HEK293 (cell line): ENCODE measurements at regions not wholly inside any gene's neighbourhood (a gene's known extent, or its start where the extent isn't known, plus 50 kb on each side); places are given as distances from the start of the nearest gene placed in this dataset.

Source experiments
- GLIS1 ChIP-seq: fragments of 450-650 bp; formaldehyde crosslinking; IDR thresholded peaks from 2 replicates; pipeline ENCODE4 v1.5.1; 2016; ENCODE audit warnings: missing biosample characterization, missing genetic modification characterization
- KLF10 ChIP-seq: fragments of 450-650 bp; IDR thresholded peaks from 2 replicates; pipeline ENCODE4 v1.5.1; 2018; ENCODE audit warnings: missing biosample characterization, mild to moderate bottlenecking, missing genetic modification characterization
- KLF7 ChIP-seq: fragments of 450-650 bp; formaldehyde crosslinking; IDR thresholded peaks from 2 replicates; pipeline ENCODE4 v1.5.1; 2016; ENCODE audit warnings: missing biosample characterization, missing genetic modification characterization, borderline replicate concordance
- KLF9 ChIP-seq: fragments of 450-650 bp; formaldehyde crosslinking; IDR thresholded peaks from 2 replicates; pipeline ENCODE4 v1.5.1; 2016; ENCODE audit warnings: missing biosample characterization, missing genetic modification characterization, low read depth
- REST ChIP-seq: fragments of 450-650 bp; formaldehyde crosslinking; IDR thresholded peaks from 2 replicates; pipeline ENCODE4 v1.5.1; 2016; ENCODE audit warnings: missing biosample characterization, missing genetic modification characterization
- SETDB1 ChIP-seq: IDR thresholded peaks from one replicate; pipeline ENCODE4 v1.6.1; 2017; ENCODE audit warnings: mild to moderate bottlenecking, low read length, moderate library complexity, mixed read lengths; ENCODE audit not compliant: insufficient read length
- SP7 ChIP-seq: fragments of 450-650 bp; formaldehyde crosslinking; IDR thresholded peaks from 2 replicates; pipeline ENCODE4 v1.5.1; 2016; ENCODE audit warnings: missing biosample characterization, missing genetic modification characterization
- WT1 ChIP-seq: fragments of 450-650 bp; formaldehyde crosslinking; IDR thresholded peaks from 2 replicates; pipeline ENCODE4 v1.5.1; 2016; ENCODE audit warnings: missing biosample characterization, missing genetic modification characterization
- ZBTB10 ChIP-seq: fragments of 450-650 bp; formaldehyde crosslinking; IDR thresholded peaks from 2 replicates; pipeline ENCODE4 v1.5.1; 2016; ENCODE audit warnings: missing biosample characterization, missing genetic modification characterization
- ZBTB17 ChIP-seq: fragments of 450-650 bp; formaldehyde crosslinking; IDR thresholded peaks from 2 replicates; pipeline ENCODE4 v1.5.1; 2016; ENCODE audit warnings: missing biosample characterization, missing genetic modification characterization
- ZBTB26 ChIP-seq: fragments of 450-650 bp; formaldehyde crosslinking; optimal IDR thresholded peaks from 2 replicates; pipeline ENCODE3; 2016; ENCODE audit warnings: missing biosample characterization, mild to moderate bottlenecking, missing genetic modification characterization
- ZFP3 ChIP-seq: fragments of 450-650 bp; formaldehyde crosslinking; IDR thresholded peaks from 2 replicates; pipeline ENCODE4 v1.5.1; 2016; ENCODE audit warnings: low read depth, missing biosample characterization, missing genetic modification characterization
- ZFP69B ChIP-seq: fragments of 450-650 bp; formaldehyde crosslinking; IDR thresholded peaks from 2 replicates; pipeline ENCODE4 v1.5.1; 2016; ENCODE audit warnings: missing biosample characterization, missing genetic modification characterization
- ZNF132 ChIP-seq: fragments of 450-650 bp; formaldehyde crosslinking; IDR thresholded peaks from 2 replicates; pipeline ENCODE4 v1.5.1; 2017; ENCODE audit warnings: missing biosample characterization, missing genetic modification characterization, borderline replicate concordance
- ZNF146 ChIP-seq: fragments of 450-650 bp; formaldehyde crosslinking; IDR thresholded peaks from 2 replicates; pipeline ENCODE4 v1.5.1; 2016; ENCODE audit warnings: missing biosample characterization, missing genetic modification characterization
- ZNF169 ChIP-seq: fragments of 450-650 bp; formaldehyde crosslinking; IDR thresholded peaks from 2 replicates; pipeline ENCODE4 v1.5.1; 2016; ENCODE audit warnings: missing biosample characterization, missing genetic modification characterization
- ZNF2 ChIP-seq: fragments of 450-650 bp; formaldehyde crosslinking; IDR thresholded peaks from 2 replicates; pipeline ENCODE4 v1.5.1; 2016; ENCODE audit warnings: missing biosample characterization, missing genetic modification characterization
- ZNF202 ChIP-seq: fragments of 450-650 bp; formaldehyde crosslinking; IDR thresholded peaks from 2 replicates; pipeline ENCODE4 v1.5.1; 2016; ENCODE audit warnings: missing biosample characterization, missing genetic modification characterization, borderline replicate concordance
- ZNF248 ChIP-seq: fragments of 450-650 bp; formaldehyde crosslinking; IDR thresholded peaks from 2 replicates; pipeline ENCODE4 v1.5.1; 2017; ENCODE audit warnings: missing biosample characterization, missing genetic modification characterization
- ZNF311 ChIP-seq: fragments of 450-650 bp; formaldehyde crosslinking; IDR thresholded peaks from 2 replicates; pipeline ENCODE4 v1.5.1; 2017; ENCODE audit warnings: missing biosample characterization, missing genetic modification characterization, borderline replicate concordance
- ZNF416 ChIP-seq: fragments of 450-650 bp; formaldehyde crosslinking; IDR thresholded peaks from 2 replicates; pipeline ENCODE4 v1.5.1; 2016; ENCODE audit warnings: missing biosample characterization, missing genetic modification characterization
- ZNF580 ChIP-seq: fragments of 450-650 bp; formaldehyde crosslinking; IDR thresholded peaks from 2 replicates; pipeline ENCODE4 v1.5.1; 2016; ENCODE audit warnings: missing biosample characterization, missing genetic modification characterization
- ZNF600 ChIP-seq: fragments of 450-650 bp; formaldehyde crosslinking; IDR thresholded peaks from 2 replicates; pipeline ENCODE4 v1.5.1; 2016; ENCODE audit warnings: missing biosample characterization, missing genetic modification characterization
- ZNF623 ChIP-seq: fragments of 450-650 bp; formaldehyde crosslinking; IDR thresholded peaks from 2 replicates; pipeline ENCODE4 v1.5.1; 2016; ENCODE audit warnings: missing biosample characterization, missing genetic modification characterization
- ZNF624 ChIP-seq: fragments of 450-650 bp; formaldehyde crosslinking; IDR thresholded peaks from 2 replicates; pipeline ENCODE4 v1.5.1; 2017; ENCODE audit warnings: missing biosample characterization, missing genetic modification characterization
- ZNF664 ChIP-seq: fragments of 450-650 bp; formaldehyde crosslinking; IDR thresholded peaks from 2 replicates; pipeline ENCODE4 v1.5.1; 2016; ENCODE audit warnings: missing biosample characterization, missing genetic modification characterization
- TF ChIP-seq, protein P1 (sequence below): fragments of 450-650 bp; IDR thresholded peaks from 2 replicates; pipeline ENCODE4 v1.5.1; 2018; ENCODE audit warnings: missing biosample characterization, missing genetic modification characterization

GRCh38 chr22:46055181-46055875, 78.4 kb upstream of the WNT7B start (continued):
- no peak; the same call in 1 of the 2 replicates for TF ChIP-seq ZBTB10 (tag by site-specific recombination)
- peak; percentile 51 for TF ChIP-seq ZBTB26 (tag by site-specific recombination)
- no peak for TF ChIP-seq REST (tag by site-specific recombination)
- no peak for TF ChIP-seq ZFP69B (tag by site-specific recombination)
- TF ChIP-seq ZNF600 (tag by site-specific recombination), result peak; percentile 65
- no peak for TF ChIP-seq ZFP3 (tag by site-specific recombination)
- no peak for TF ChIP-seq WT1 (tag by site-specific recombination)
- TF ChIP-seq, protein P1, sequence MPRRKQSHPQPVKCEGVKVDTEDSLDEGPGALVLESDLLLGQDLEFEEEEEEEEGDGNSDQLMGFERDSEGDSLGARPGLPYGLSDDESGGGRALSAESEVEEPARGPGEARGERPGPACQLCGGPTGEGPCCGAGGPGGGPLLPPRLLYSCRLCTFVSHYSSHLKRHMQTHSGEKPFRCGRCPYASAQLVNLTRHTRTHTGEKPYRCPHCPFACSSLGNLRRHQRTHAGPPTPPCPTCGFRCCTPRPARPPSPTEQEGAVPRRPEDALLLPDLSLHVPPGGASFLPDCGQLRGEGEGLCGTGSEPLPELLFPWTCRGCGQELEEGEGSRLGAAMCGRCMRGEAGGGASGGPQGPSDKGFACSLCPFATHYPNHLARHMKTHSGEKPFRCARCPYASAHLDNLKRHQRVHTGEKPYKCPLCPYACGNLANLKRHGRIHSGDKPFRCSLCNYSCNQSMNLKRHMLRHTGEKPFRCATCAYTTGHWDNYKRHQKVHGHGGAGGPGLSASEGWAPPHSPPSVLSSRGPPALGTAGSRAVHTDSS, result no peak
- no peak for TF ChIP-seq SP7
- no peak for TF ChIP-seq ZNF202 (tag by site-specific recombination)
- peak; percentile 36; the same call in 1 of the 2 replicates for TF ChIP-seq KLF7
- TF ChIP-seq ZNF664 (tag by site-specific recombination), result no peak
- no peak for TF ChIP-seq SETDB1
- TF ChIP-seq ZNF169 (tag by site-specific recombination), result no peak
- no peak for TF ChIP-seq KLF10 (tag by site-specific recombination)
- no peak for TF ChIP-seq ZNF416 (tag by site-specific recombination)
- no peak for TF ChIP-seq ZNF580 (tag by site-specific recombination)
- no peak for TF ChIP-seq ZNF248 (tag by site-specific recombination)
- TF ChIP-seq ZBTB17 (tag by site-specific recombination), result no peak
- no peak for TF ChIP-seq GLIS1 (tag by site-specific recombination)
- TF ChIP-seq ZNF623, result no peak; the same call in 1 of the 2 replicates
- TF ChIP-seq ZNF146 (tag by site-specific recombination), result no peak
- peak; percentile 26; the same call in 1 of the 2 replicates for TF ChIP-seq KLF9 (tag by site-specific recombination)
- no peak for TF ChIP-seq ZNF132 (tag by site-specific recombination)
- TF ChIP-seq ZNF311 (tag by site-specific recombination), result no peak
- TF ChIP-seq ZNF2 (tag by site-specific recombination), result no peak
- TF ChIP-seq ZNF624 (tag by site-specific recombination), result no peak
